K562 (cell line): ENCODE measurements at regions not wholly inside any gene's neighbourhood (a gene's known extent, or its start where the extent isn't known, plus 50 kb on each side); places are given as distances from the start of the nearest gene placed in this dataset.

Source experiments
- ARID4B ChIP-seq: sonication (generic); formaldehyde crosslinking; IDR thresholded peaks from 2 replicates; pipeline ENCODE4 v1.8.0; 2022; ENCODE audit warnings: mild to moderate bottlenecking, missing genetic modification reagents
- ATF7 ChIP-seq: fragments of 450-650 bp; IDR thresholded peaks from 2 replicates; pipeline ENCODE4 v1.7.1; 2014; ENCODE audit warnings: mild to moderate bottlenecking, moderate library complexity
- TF ChIP-seq, protein P1 (sequence below), 3 experiments: IDR thresholded peaks in 2 of 3; conservative IDR thresholded peaks in 1 of 3; 2 replicates each; pipeline ENCODE4 v1.5.1; 2011 to 2012; ENCODE audit warnings: low read length in 3 of 3, mild to moderate bottlenecking in 3 of 3, control low read depth in 2 of 3, improper control_type of control experiment in 1 of 3, inconsistent platforms in 1 of 3, low read depth in 1 of 3, mixed read lengths in 1 of 3, moderate library complexity in 1 of 3; ENCODE audit not compliant: insufficient read depth in 2 of 3

DNA sequence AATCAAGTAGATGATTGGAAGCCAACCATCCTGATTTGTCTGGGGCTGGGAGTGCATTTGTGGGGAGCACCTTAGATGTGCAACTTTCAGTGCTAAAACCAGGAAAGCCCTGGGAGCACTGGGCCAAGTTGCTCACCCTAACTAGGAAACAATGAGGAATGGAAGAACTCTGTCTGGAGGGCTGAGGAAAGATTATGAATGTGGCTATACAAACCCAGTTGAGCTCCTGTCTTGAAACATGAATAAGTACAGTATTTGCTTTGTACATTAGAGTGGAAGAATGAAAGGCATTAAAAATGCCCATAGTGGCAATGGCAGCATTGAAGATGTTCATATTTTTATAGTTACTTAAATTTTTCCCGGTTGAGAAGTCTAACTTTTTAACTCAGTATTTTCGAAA is 121.1 kb downstream of the HDGFL1 start:
- TF ChIP-seq, protein P1, sequence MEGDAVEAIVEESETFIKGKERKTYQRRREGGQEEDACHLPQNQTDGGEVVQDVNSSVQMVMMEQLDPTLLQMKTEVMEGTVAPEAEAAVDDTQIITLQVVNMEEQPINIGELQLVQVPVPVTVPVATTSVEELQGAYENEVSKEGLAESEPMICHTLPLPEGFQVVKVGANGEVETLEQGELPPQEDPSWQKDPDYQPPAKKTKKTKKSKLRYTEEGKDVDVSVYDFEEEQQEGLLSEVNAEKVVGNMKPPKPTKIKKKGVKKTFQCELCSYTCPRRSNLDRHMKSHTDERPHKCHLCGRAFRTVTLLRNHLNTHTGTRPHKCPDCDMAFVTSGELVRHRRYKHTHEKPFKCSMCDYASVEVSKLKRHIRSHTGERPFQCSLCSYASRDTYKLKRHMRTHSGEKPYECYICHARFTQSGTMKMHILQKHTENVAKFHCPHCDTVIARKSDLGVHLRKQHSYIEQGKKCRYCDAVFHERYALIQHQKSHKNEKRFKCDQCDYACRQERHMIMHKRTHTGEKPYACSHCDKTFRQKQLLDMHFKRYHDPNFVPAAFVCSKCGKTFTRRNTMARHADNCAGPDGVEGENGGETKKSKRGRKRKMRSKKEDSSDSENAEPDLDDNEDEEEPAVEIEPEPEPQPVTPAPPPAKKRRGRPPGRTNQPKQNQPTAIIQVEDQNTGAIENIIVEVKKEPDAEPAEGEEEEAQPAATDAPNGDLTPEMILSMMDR (IDR thresholded peaks at IDR 0.05 in 2 of 3, conservative IDR thresholded peaks at IDR 0.05 in 1 of 3; ENCODE audit: insufficient read depth in 2 of 3, low read depth in 1 of 3, low read length in 3 of 3), result no peak
- TF ChIP-seq ARID4B (CRISPR knock-in tag) (no peak), ATF7 (no peak)
